ENCODE measurements at regions not wholly inside any gene's neighbourhood (a gene's known extent, or its start where the extent isn't known, plus 50 kb on each side); places are given as distances from the start of the nearest gene placed in this dataset.

- Histone ChIP-seq H3K4me3 (no peak overlapping the region), H3K4me1 (peaks cover 4 to 7% of the 10 kb centered on the region in 2 donors), H3K36me3 (no peaks in the 10 kb centered on the region), H3K27ac (peak overlapping the region; percentile 76 to 79), H3K9me3 (no peaks in the 10 kb centered on the region), H3K27me3 (no peaks in the 10 kb centered on the region)
- intact Hi-C loops (cut with DNase I; ENCODE audit: low total_unique reads), result no loop called here
- TF ChIP-seq POLR2A (IDR thresholded peaks at IDR 0.05) (no peak), POLR2AphosphoS5 (IDR thresholded peaks at IDR 0.05) (no peak), CTCF (IDR thresholded peaks at IDR 0.05) (no peak)
- no peak for DNase-seq (ENCODE audit: low spot score in 2 of 2)
These were observed 116.5 kb upstream of the NAV2 start for GRCh38 chr11:19595840-19596751.

GRCh38 chr11:19595499-19595839 is 117.2 kb upstream of the NAV2 start:
- H3K27ac ChIP-seq, result no peak overlapping the region
- no peak for DNase-seq (ENCODE audit: low spot score in 2 of 2)
- no peaks in the 10 kb centered on the region for H3K27me3 ChIP-seq
- no peaks in the 10 kb centered on the region for H3K9me3 ChIP-seq
- TF ChIP-seq CTCF (IDR thresholded peaks at IDR 0.05), result no peak
- TF ChIP-seq POLR2A (IDR thresholded peaks at IDR 0.05), result no peak
- TF ChIP-seq POLR2AphosphoS5 (IDR thresholded peaks at IDR 0.05), result no peak
- intact Hi-C loops (cut with DNase I; ENCODE audit: low total_unique reads), result no loop called here
- no peak overlapping the region for H3K4me3 ChIP-seq
- no peaks in the 10 kb centered on the region for H3K36me3 ChIP-seq
- H3K4me1 ChIP-seq, result peaks cover 4 to 7% of the 10 kb centered on the region in 2 donors

DNA sequence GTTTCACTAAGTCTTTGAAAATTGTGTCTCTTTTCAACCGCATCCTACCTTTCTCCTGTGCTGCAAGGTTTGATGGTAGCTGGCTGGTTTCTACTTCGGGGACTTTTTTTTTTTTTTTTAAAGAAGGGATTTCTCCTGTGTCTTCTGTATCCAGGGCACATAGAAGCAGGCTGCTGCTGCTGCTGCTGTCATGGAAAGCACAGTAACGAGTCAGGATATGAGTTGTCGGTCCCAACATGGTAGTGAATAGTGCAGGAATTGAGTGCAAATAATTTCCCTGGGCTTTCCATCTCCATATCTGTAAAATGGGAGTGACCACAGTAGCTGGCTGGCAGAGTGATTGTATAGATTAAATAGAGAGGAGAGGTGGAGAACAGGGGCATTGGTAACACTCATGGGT is 118.3 kb upstream of the NAV2 start:
- Histone ChIP-seq H3K36me3 (no peaks in the 10 kb centered on the region), H3K27me3 (no peaks in the 10 kb centered on the region), H3K27ac (no peak overlapping the region), H3K4me3 (no peak overlapping the region), H3K4me1 (peaks cover 4 to 7% of the 10 kb centered on the region in 2 donors), H3K9me3 (no peaks in the 10 kb centered on the region)
- intact Hi-C loops (cut with DNase I; ENCODE audit: low total_unique reads), result no loop called here
- no peak for TF ChIP-seq CTCF (IDR thresholded peaks at IDR 0.05)
- TF ChIP-seq POLR2AphosphoS5 (IDR thresholded peaks at IDR 0.05), result no peak
- TF ChIP-seq POLR2A (IDR thresholded peaks at IDR 0.05), result no peak
- DNase-seq (ENCODE audit: low spot score in 2 of 2), result no peak

DNA sequence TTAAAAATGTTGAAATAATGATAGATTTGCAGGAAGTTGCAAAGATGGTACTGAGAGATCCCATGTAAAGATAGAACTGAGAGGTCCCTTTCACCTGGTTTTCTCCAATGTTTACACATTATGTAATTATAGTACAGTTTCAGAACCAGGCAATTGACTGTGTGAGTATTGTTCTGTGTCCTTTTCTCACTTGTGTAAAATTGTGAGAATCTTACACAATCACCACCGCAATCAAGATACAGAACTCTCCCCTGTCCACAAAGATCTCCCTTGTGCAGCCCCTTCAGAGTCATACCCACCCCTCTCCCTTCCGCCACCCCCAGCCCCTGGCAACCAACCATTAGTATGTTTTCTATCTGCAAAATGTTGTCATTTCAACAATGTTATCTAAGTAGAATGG is 119.8 kb upstream of the NAV2 start:
- H3K27me3 ChIP-seq, result no peaks in the 10 kb centered on the region
- no peak overlapping the region for H3K4me3 ChIP-seq
- intact Hi-C loops (cut with DNase I; ENCODE audit: low total_unique reads), result no loop called here
- H3K4me1 ChIP-seq, result peaks cover 4 to 7% of the 10 kb centered on the region in 2 donors
- H3K36me3 ChIP-seq, result no peaks in the 10 kb centered on the region
- TF ChIP-seq CTCF (IDR thresholded peaks at IDR 0.05) (no peak), POLR2A (IDR thresholded peaks at IDR 0.05) (no peak), POLR2AphosphoS5 (IDR thresholded peaks at IDR 0.05) (no peak)
- no peak overlapping the region for H3K27ac ChIP-seq
- DNase-seq (ENCODE audit: low spot score in 2 of 2), result no peak
- no peaks in the 10 kb centered on the region for H3K9me3 ChIP-seq

DNA sequence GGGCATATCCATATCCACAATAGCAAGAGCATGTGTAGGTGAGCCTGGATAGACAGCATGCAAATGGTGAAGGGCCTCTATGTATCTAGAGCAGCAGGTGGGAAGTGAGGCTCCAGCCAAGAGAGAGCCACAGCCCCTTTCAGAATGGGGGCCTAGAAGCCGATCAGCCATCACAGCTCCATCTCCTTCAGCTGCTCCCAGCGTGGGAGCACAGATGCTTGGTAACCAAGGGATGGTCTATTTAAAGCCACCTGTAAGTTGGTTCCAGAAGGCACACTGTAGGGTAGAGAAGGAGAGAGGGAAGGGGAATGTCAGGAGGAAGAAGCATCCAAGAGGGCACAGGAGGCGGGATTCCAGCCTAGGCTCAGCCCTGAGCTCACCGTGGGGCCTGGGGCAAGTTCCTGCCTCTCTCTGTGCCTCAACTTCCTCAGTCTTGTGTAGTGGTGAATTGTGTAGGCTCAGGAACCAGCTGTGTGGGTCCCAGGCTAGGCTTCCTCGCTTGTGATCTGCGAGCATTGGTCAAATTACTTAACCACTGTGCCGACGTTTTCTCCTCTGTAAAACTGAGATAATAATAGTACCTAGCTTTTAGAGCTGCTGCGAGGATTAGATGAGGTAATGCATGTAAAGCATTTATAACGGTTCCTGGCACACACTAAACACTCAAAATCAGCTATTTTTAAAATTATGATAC is 122.9 kb upstream of the NAV2 start:
- intact Hi-C loops (cut with DNase I; ENCODE audit: low total_unique reads), result no loop called here
- TF ChIP-seq POLR2A (IDR thresholded peaks at IDR 0.05), result no peak
- Histone ChIP-seq H3K4me1 (no peaks in the 10 kb centered on the region), H3K27ac (no peak overlapping the region), H3K4me3 (no peak overlapping the region), H3K36me3 (no peaks in the 10 kb centered on the region), H3K9me3 (no peaks in the 10 kb centered on the region), H3K27me3 (no peaks in the 10 kb centered on the region)
- no peak for DNase-seq (ENCODE audit: low spot score in 2 of 2)

Measured in breast epithelium (tissue), 4 donors.